GM11168 (cell line): ENCODE measurements at regions not wholly inside any gene's neighbourhood (a gene's known extent, or its start where the extent isn't known, plus 50 kb on each side); places are given as distances from the start of the nearest gene placed in this dataset.
"Not testable (repeated sequence)": the region's sequence is repeated elsewhere in the genome, so short reads cannot be mapped to it uniquely, and the experiment has no call there.

Source experiments
- in situ Hi-C: fragments of 300-500 bp; cut with MboI; formaldehyde crosslinking; loops from one replicate; pipeline ENCODE4 v1.12.0; 2022; ENCODE audit warnings: low sequenced_read_pairs; ENCODE audit not compliant: unreplicated experiment

- in situ Hi-C loops: no loop called here
Observed at GRCh38 chrX:39688576-39689375, 409.0 kb downstream of the BCOR start.

GRCh38 chrX:39689376-39690104 lies 408.2 kb downstream of the BCOR start:
- in situ Hi-C loops: no loop called here

GRCh38 chrX:39690541-39691415 lies 407.0 kb downstream of the BCOR start:
- in situ Hi-C loops: no loop called here

GRCh38 chrX:39691724-39692123 lies 406.0 kb downstream of the BCOR start:
- in situ Hi-C loops: no loop called here

- in situ Hi-C loops: no loop called here
Observed at GRCh38 chrX:39692796-39693195, 405.0 kb downstream of the BCOR start.

- in situ Hi-C loops: no loop called here
Observed at GRCh38 chrX:39693298-39693697, 404.5 kb downstream of the BCOR start.

- in situ Hi-C loops: not testable (repeated sequence)
Observed at GRCh38 chrX:39702636-39703035, 395.1 kb downstream of the BCOR start.

- in situ Hi-C loops: no loop called here
Observed at GRCh38 chrX:39703307-39703706, 394.5 kb downstream of the BCOR start.

- in situ Hi-C loops: no loop called here
Observed at GRCh38 chrX:39704590-39704989, 393.2 kb downstream of the BCOR start.

GRCh38 chrX:39705290-39705689 lies 392.5 kb downstream of the BCOR start:
- in situ Hi-C loops: no loop called here

- in situ Hi-C loops: no loop called here
Observed at GRCh38 chrX:39709364-39709763, 388.4 kb downstream of the BCOR start.

- in situ Hi-C loops: no loop called here
Observed at GRCh38 chrX:39709812-39710211, 387.9 kb downstream of the BCOR start.

- in situ Hi-C loops: no loop called here
Observed at GRCh38 chrX:39710776-39711175, 387.0 kb downstream of the BCOR start.

- in situ Hi-C loops: no loop called here
Observed at GRCh38 chrX:39714471-39714870, 383.3 kb downstream of the BCOR start.

- in situ Hi-C loops: no loop called here
Observed at GRCh38 chrX:39716401-39716800, 381.4 kb downstream of the BCOR start.

GRCh38 chrX:39716802-39717540 lies 380.8 kb downstream of the BCOR start:
- in situ Hi-C loops: no loop called here

- in situ Hi-C loops: no loop called here
Observed at GRCh38 chrX:39718981-39719380, 378.8 kb downstream of the BCOR start.

- in situ Hi-C loops: no loop called here
Observed at GRCh38 chrX:39720945-39721344, 376.8 kb downstream of the BCOR start.

GRCh38 chrX:39721566-39722279 lies 376.0 kb downstream of the BCOR start:
- in situ Hi-C loops: no loop called here
